Testis (tissue), 2 donors: ENCODE measurements at regions not wholly inside any gene's neighbourhood (a gene's known extent, or its start where the extent isn't known, plus 50 kb on each side); places are given as distances from the start of the nearest gene placed in this dataset.

Experiments
- POLR2A ChIP-seq: fragments of 450-650 bp; IDR thresholded peaks from one replicate; pipeline ENCODE4 v1.6.1; 2017; ENCODE audit warnings: antibody characterized with exemption, mild to moderate bottlenecking, moderate library complexity
- TF ChIP-seq, protein P1 (sequence below), 3 experiments: fragments of 450-650 bp in 2 of 3; fragments of 200-600 bp in 1 of 3; sonication (generic) in 1 of 3; IDR thresholded peaks; one replicate each; pipeline ENCODE4 v1.5.1; 2016 to 2019; ENCODE audit warnings: antibody characterized with exemption in 3 of 3, mild to moderate bottlenecking in 2 of 3, moderate library complexity in 1 of 3

GRCh38 chr12:91513313-91513712 lies 330.7 kb upstream of the DCN start:
- TF ChIP-seq, protein P1, sequence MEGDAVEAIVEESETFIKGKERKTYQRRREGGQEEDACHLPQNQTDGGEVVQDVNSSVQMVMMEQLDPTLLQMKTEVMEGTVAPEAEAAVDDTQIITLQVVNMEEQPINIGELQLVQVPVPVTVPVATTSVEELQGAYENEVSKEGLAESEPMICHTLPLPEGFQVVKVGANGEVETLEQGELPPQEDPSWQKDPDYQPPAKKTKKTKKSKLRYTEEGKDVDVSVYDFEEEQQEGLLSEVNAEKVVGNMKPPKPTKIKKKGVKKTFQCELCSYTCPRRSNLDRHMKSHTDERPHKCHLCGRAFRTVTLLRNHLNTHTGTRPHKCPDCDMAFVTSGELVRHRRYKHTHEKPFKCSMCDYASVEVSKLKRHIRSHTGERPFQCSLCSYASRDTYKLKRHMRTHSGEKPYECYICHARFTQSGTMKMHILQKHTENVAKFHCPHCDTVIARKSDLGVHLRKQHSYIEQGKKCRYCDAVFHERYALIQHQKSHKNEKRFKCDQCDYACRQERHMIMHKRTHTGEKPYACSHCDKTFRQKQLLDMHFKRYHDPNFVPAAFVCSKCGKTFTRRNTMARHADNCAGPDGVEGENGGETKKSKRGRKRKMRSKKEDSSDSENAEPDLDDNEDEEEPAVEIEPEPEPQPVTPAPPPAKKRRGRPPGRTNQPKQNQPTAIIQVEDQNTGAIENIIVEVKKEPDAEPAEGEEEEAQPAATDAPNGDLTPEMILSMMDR (IDR thresholded peaks at IDR 0.05), result no peak
- no peak for TF ChIP-seq POLR2A
